HCT116 (cell line): ENCODE measurements at regions not wholly inside any gene's neighbourhood (a gene's known extent, or its start where the extent isn't known, plus 50 kb on each side); places are given as distances from the start of the nearest gene placed in this dataset.

ENCODE experiments used
- ATAC-seq: fragments of 200-7000 bp; cut with Tn5 transposase; 2 replicates; pipeline ENCODE4 v1.9.1; 2020; ENCODE audit warnings: mild to moderate bottlenecking, moderate library complexity
- BruUV-seq: library from RNA; stranded (reverse); fragments of 400-500 nt; replicated peaks from 2 replicates; lab custom pipeline; 2021; lab: Mats Ljungman, UMichigan
- CTCF ChIA-PET: fragments of 300-600 bp; sonication (Branson Sonifier 250); formaldehyde crosslinking; loops from one replicate; lab custom pipeline; 2021; ENCODE audit warnings: antibody characterized with exemption; lab: Charles Lee
- POLR2A ChIA-PET: fragments of 300-600, 350-600 bp; sonication (Branson Sonifier 250); formaldehyde crosslinking; loops from one replicate; lab custom pipeline; 2021; ENCODE audit warnings: antibody characterized with exemption; lab: Charles Lee
- RAD21 ChIA-PET, 2 experiments: fragments of 300-600 bp; sonication (Branson Sonifier 250); formaldehyde crosslinking; loops; one replicate each; lab custom pipeline; 2023; ENCODE audit warnings: low total read pairs in 2 of 2; ENCODE audit not compliant: uncharacterized antibody in 2 of 2, unreplicated experiment in 2 of 2, low non-redundant PET in 1 of 2; lab: Charles Lee
- DNase-seq: peaks from one replicate; pipeline ENCODE4 v3.0.0-alpha.2; 2010; ENCODE audit warnings: low read depth, low spot score
- H2AFZ ChIP-seq: fragments of 200-600 bp; shearing (Covaris generic), sonication (generic); 2 replicates; pipeline ENCODE4 v1.6.1; 2017; ENCODE audit warnings: low read depth, mixed run types, mixed read lengths, antibody characterized with exemption, low read length; ENCODE audit not compliant: poor library complexity, severe bottlenecking
- H3K27ac ChIP-seq: 2 replicates; pipeline ENCODE4 v1.5.1; 2012; ENCODE audit warnings: low read depth, low read length
- H3K27me3 ChIP-seq: fragments of 200-600 bp; sonication (generic); 2 replicates; pipeline ENCODE4 v1.6.1; 2016; ENCODE audit warnings: mixed run types, low read length, mixed read lengths; ENCODE audit not compliant: insufficient read depth
- H3K36me3 ChIP-seq, 2 experiments: fragments of 200-500 bp in 1 of 2; fragments of 200-600 bp in 1 of 2; sonication (Bioruptor generic) in 1 of 2; sonication (generic) in 1 of 2; 2 replicates each; pipeline versions ENCODE4 v1.5.1 to v1.6.1; 2014 to 2016; ENCODE audit warnings: low read length in 2 of 2, inconsistent platforms in 1 of 2, mixed read lengths in 1 of 2, mixed run types in 1 of 2; ENCODE audit not compliant: insufficient read depth in 2 of 2, control insufficient read depth in 1 of 2
- H3K4me1 ChIP-seq, 2 experiments: fragments of 200-600 bp in 1 of 2; sonication (generic) in 1 of 2; 2 replicates each; pipeline versions ENCODE4 v1.5.1 to v1.6.1; 2012 to 2017; ENCODE audit warnings: low read length in 2 of 2, inconsistent platforms in 1 of 2, mild to moderate bottlenecking in 1 of 2, mixed read lengths in 1 of 2, mixed run types in 1 of 2, moderate library complexity in 1 of 2; ENCODE audit not compliant: insufficient read depth in 2 of 2, control insufficient read depth in 1 of 2
- H3K4me2 ChIP-seq: fragments of 200-600 bp; sonication (generic); 2 replicates; pipeline ENCODE4 v1.6.1; 2017; ENCODE audit warnings: mixed run types, low read length, mixed read lengths
- H3K4me3 ChIP-seq, 2 experiments: fragments of 200-600 bp in 1 of 2; sonication (generic) in 1 of 2; replicated peaks in 1 of 2; 2 replicates each; pipeline ENCODE4 v1.5.1; 2011 to 2016; ENCODE audit warnings: low read length in 2 of 2, control low read depth in 1 of 2, low read depth in 1 of 2, mild to moderate bottlenecking in 1 of 2, mixed read lengths in 1 of 2, mixed run types in 1 of 2
- H3K79me2 ChIP-seq: fragments of 200-600 bp; sonication (generic); 2 replicates; pipeline ENCODE4 v1.6.1; 2017; ENCODE audit warnings: mild to moderate bottlenecking, mixed run types, low read length, moderate library complexity, mixed read lengths; ENCODE audit not compliant: insufficient read depth
- H3K9ac ChIP-seq: fragments of 200-600 bp; sonication (generic); 2 replicates; pipeline ENCODE4 v1.6.1; 2016; ENCODE audit warnings: low read length, mixed read lengths
- H3K9me2 ChIP-seq: fragments of 200-600 bp; sonication (generic), shearing (Covaris generic); 2 replicates; pipeline ENCODE4 v1.6.1; 2017; ENCODE audit warnings: mixed run types, mild to moderate bottlenecking, moderate library complexity; ENCODE audit not compliant: insufficient read depth
- H3K9me3 ChIP-seq, 2 experiments: fragments of 200-500 bp in 1 of 2; fragments of 200-600 bp in 1 of 2; sonication (Bioruptor generic) in 1 of 2; sonication (generic) in 1 of 2; 2 replicates each; pipeline ENCODE4 v1.6.1; 2014 to 2017; ENCODE audit warnings: low read length in 2 of 2, mixed read lengths in 2 of 2, inconsistent platforms in 1 of 2, low read depth in 1 of 2, mild to moderate bottlenecking in 1 of 2, mixed run types in 1 of 2, moderate library complexity in 1 of 2; ENCODE audit not compliant: control insufficient read depth in 1 of 2, insufficient read depth in 1 of 2
- H4K20me1 ChIP-seq: fragments of 200-600 bp; sonication (generic), shearing (Covaris generic); 2 replicates; pipeline ENCODE4 v1.6.1; 2017; ENCODE audit warnings: mixed run types, mild to moderate bottlenecking, moderate library complexity; ENCODE audit not compliant: insufficient read depth
- CBX3 ChIP-seq: IDR thresholded peaks from 2 replicates; pipeline ENCODE4 v1.6.1; 2012; ENCODE audit warnings: low read depth
- CEBPB ChIP-seq: IDR thresholded peaks from 2 replicates; pipeline ENCODE4 v1.6.1; 2012; ENCODE audit warnings: low read depth
- CTCF ChIP-seq, 3 experiments: fragments of 200-600 bp in 1 of 3; sonication (generic) in 1 of 3; IDR thresholded peaks in 2 of 3; conservative IDR thresholded peaks in 1 of 3; 2 replicates each; pipeline ENCODE4 v1.5.1; 2012 to 2017; ENCODE audit warnings: low read depth in 2 of 3, low read length in 2 of 3, antibody characterized with exemption in 1 of 3, borderline replicate concordance in 1 of 3, control low read depth in 1 of 3, mild to moderate bottlenecking in 1 of 3, mixed read lengths in 1 of 3, mixed run types in 1 of 3, moderate library complexity in 1 of 3; ENCODE audit not compliant: insufficient read depth in 1 of 3
- ELF1 ChIP-seq: IDR thresholded peaks from 2 replicates; pipeline ENCODE4 v1.6.1; 2012; ENCODE audit warnings: low read depth, borderline replicate concordance
- EZH2phosphoT487 ChIP-seq: fragments of 200-600 bp; IDR thresholded peaks from 2 replicates; pipeline ENCODE4 v1.6.1; 2018; ENCODE audit warnings: antibody characterized with exemption, borderline replicate concordance
- FOSL1 ChIP-seq: IDR thresholded peaks from 2 replicates; pipeline ENCODE4 v1.6.1; 2012; ENCODE audit warnings: low read depth
- JUND ChIP-seq: IDR thresholded peaks from 2 replicates; pipeline ENCODE4 v1.6.1; 2012
- MAX ChIP-seq: IDR thresholded peaks from 2 replicates; pipeline ENCODE4 v1.6.1; 2012
- POLR2A ChIP-seq: IDR thresholded peaks from 2 replicates; pipeline ENCODE4 v1.7.0; 2011; ENCODE audit warnings: borderline replicate concordance; ENCODE audit not compliant: insufficient read depth, insufficient read length; ENCODE audit errors: extremely low read depth
- POLR2AphosphoS5 ChIP-seq: IDR thresholded peaks from 2 replicates; pipeline ENCODE4 v1.6.1; 2011; ENCODE audit warnings: mild to moderate bottlenecking, low read depth, low read length, moderate library complexity
- RAD21 ChIP-seq: IDR thresholded peaks from 2 replicates; pipeline ENCODE4 v1.6.1; 2012; ENCODE audit warnings: low read depth, mild to moderate bottlenecking
- SIN3A ChIP-seq: IDR thresholded peaks from 2 replicates; pipeline ENCODE4 v1.6.1; 2012; ENCODE audit warnings: low read depth
- intact Hi-C: fragments of 100-400 bp; cut with micrococcal nuclease; formaldehyde crosslinking; loops from 2 replicates; pipeline ENCODE4 v1.10.0; 2022
- TF ChIP-seq, protein P1 (sequence below): IDR thresholded peaks from 2 replicates; pipeline ENCODE4 v1.6.1; 2012; ENCODE audit warnings: low read depth

DNA sequence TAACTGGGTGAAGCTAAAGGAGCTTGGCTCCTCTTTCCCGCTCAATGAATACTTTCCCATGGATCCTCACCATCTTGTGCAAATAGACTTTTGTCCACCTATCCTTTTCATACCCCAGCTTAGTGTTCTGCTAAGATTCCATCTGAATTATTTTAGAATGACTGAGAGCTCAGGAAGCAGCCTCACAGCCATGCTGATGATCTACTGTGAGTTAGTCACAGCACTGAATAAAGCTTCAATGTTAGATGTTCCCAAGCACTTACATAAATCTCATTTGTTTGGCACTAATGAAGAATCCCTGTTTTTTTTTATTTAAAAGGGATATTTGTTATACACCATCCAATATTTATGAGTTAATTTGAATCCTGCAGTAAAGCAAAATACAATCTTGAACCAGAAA lies 317.6 kb upstream of the TRPC7 start (continued):
- TF ChIP-seq, protein P1, sequence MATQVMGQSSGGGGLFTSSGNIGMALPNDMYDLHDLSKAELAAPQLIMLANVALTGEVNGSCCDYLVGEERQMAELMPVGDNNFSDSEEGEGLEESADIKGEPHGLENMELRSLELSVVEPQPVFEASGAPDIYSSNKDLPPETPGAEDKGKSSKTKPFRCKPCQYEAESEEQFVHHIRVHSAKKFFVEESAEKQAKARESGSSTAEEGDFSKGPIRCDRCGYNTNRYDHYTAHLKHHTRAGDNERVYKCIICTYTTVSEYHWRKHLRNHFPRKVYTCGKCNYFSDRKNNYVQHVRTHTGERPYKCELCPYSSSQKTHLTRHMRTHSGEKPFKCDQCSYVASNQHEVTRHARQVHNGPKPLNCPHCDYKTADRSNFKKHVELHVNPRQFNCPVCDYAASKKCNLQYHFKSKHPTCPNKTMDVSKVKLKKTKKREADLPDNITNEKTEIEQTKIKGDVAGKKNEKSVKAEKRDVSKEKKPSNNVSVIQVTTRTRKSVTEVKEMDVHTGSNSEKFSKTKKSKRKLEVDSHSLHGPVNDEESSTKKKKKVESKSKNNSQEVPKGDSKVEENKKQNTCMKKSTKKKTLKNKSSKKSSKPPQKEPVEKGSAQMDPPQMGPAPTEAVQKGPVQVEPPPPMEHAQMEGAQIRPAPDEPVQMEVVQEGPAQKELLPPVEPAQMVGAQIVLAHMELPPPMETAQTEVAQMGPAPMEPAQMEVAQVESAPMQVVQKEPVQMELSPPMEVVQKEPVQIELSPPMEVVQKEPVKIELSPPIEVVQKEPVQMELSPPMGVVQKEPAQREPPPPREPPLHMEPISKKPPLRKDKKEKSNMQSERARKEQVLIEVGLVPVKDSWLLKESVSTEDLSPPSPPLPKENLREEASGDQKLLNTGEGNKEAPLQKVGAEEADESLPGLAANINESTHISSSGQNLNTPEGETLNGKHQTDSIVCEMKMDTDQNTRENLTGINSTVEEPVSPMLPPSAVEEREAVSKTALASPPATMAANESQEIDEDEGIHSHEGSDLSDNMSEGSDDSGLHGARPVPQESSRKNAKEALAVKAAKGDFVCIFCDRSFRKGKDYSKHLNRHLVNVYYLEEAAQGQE = no peak
- TF ChIP-seq POLR2A (no peak), CTCF (IDR thresholded peaks at IDR 0.05 in 2 of 3, conservative IDR thresholded peaks at IDR 0.05 in 1 of 3; ENCODE audit: borderline replicate concordance in 1 of 3, insufficient read depth in 1 of 3, low read depth in 2 of 3, low read length in 2 of 3) (no peak), FOSL1 (no peak)

DNA sequence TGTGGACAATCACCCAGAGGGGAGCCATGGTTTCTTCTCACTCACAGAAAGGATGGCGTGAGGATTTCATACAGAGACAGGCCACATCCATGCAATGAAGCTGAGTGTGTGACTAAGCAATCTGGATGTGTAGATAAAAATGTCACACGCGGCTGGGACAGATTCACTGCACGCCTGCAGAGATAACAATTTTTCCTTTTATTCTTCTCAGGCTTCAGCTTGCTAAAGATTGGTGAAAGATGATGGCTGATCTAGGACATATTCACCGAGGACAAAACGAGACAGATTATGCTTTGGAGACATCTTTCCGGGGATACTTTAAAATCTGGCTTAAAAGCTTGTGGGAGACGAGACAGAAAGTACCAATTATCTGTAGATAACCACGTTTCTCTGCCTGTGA lies 313.9 kb upstream of the TRPC7 start:
- H4K20me1 ChIP-seq = no peaks in the 10 kb centered on the region
- ChIA-PET CTCF (no interaction called here), RAD21 (no interaction called here), POLR2A (no interaction called here)
- H3K27ac ChIP-seq = no peak overlapping the region
- DNase-seq = no peak
- intact Hi-C loops = no loop called here
- H3K4me1 ChIP-seq = no peaks in the 10 kb centered on the region
- H3K36me3 ChIP-seq = no peaks in the 10 kb centered on the region
- no peaks in the 10 kb centered on the region for H3K27me3 ChIP-seq
- H3K9me3 ChIP-seq = no peaks in the 10 kb centered on the region
- BruUV-seq = no TSS peak
- H3K9me2 ChIP-seq = no peaks in the 10 kb centered on the region
- H3K9ac ChIP-seq = no peak overlapping the region
- H3K79me2 ChIP-seq = no peaks in the 10 kb centered on the region
- H2AFZ ChIP-seq = no peak overlapping the region
- H3K4me2 ChIP-seq = no peak overlapping the region
- H3K4me3 ChIP-seq = no peak overlapping the region
- TF ChIP-seq POLR2AphosphoS5 (no peak), JUND (no peak), CTCF (IDR thresholded peaks at IDR 0.05 in 2 of 3, conservative IDR thresholded peaks at IDR 0.05 in 1 of 3; ENCODE audit: borderline replicate concordance in 1 of 3, insufficient read depth in 1 of 3, low read depth in 2 of 3, low read length in 2 of 3) (no peak), RAD21 (no peak), MAX (no peak), SIN3A (no peak), CEBPB (no peak), EZH2phosphoT487 (no peak), ELF1 (no peak), FOSL1 (no peak), CBX3 (no peak)
- ATAC-seq = no peak
